Skin epidermis (tissue), 12 donors: ENCODE measurements at regions not wholly inside any gene's neighbourhood (a gene's known extent, or its start where the extent isn't known, plus 50 kb on each side); places are given as distances from the start of the nearest gene placed in this dataset.

Experiments
- H3K27ac ChIP-seq, 21 experiments: fragments of 200-600 bp; sonication (generic) in 11 of 21; one replicate each; pipeline ENCODE4 v1.5.0; 2020; ENCODE audit warnings: mild to moderate bottlenecking in 3 of 21, inconsistent platforms in 2 of 21, moderate library complexity in 2 of 21
- H3K4me3 ChIP-seq, 7 experiments: fragments of 200-600 bp; sonication (generic) in 2 of 7; one replicate each; pipeline ENCODE4 v1.5.0; 2020; ENCODE audit warnings: inconsistent platforms in 2 of 7, mild to moderate bottlenecking in 2 of 7, moderate library complexity in 1 of 7

DNA sequence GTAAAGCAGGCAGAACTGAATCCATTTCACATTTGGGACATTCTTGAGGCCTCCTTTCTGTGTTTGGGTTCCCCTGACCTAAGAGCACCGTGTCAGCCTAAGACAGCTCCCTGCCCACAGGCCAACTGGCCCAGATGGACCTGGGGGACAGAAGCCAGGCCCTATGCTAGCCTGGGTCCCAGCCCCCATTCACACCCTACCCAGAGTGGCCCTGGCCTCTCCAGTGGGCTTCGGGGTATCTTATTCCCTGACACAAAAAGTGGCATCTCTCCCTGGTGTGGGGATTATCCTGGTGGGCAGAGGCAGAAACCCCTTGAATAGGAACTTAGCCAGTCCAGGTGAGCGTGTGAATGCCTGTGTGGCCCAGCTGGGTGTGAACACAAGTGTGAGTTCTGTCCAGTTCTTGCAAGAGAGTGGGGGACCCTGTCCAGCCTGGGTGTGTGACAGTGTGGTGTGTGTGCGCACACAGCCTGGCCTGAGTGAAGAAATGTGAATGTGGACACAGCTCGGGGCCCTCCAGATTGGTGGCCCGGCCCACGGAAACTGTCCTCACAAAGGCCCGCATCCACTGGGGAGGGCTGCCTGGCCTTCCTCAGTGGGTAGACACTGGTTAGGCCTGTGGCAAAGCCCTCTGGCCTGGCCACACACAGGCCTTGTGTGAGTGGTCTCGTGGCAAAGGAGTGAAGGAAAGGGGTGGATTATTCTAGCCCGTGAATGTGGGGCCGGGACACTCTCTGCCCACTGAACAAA lies 63.0 kb upstream of the HAAO start:
- Histone ChIP-seq H3K4me3 (no peak overlapping the region), H3K27ac (peak overlapping the region in 17 of 21 experiments; percentile 14 to 89 (median 75))

DNA sequence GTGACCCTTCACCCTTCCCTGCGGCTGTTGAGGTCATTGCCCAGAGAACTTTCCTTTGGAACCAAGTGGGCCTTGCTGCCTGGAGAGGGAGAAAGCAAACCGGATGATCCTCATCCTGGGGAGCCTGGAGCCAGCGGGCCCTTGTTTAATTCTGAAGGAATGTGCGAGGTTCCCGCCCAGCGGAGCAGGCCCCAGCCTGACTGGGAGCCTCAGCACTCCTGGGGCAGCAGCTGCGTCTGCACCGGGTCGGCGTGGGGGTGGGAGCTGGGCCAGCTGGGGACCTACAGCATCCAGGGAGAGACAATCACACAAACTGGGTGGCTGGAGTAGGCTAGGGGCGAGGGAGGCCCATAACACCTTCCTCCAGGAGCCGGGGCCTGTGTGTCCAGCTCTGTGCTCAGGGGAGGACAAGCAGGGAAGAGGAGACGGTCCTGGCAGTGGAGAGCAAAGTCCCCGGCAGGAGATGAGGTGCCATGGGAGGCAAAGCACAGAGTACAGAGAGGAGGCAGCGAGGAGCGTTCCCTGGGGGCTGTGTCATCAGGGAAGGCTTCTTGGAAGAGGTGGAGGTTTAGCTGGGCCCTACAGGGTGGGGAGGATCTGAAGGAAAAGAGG lies 61.9 kb upstream of the HAAO start:
- Histone ChIP-seq H3K27ac (peak overlapping the region in 18 of 21 experiments; percentile 18 to 89 (median 74)), H3K4me3 (no peak overlapping the region)

DNA sequence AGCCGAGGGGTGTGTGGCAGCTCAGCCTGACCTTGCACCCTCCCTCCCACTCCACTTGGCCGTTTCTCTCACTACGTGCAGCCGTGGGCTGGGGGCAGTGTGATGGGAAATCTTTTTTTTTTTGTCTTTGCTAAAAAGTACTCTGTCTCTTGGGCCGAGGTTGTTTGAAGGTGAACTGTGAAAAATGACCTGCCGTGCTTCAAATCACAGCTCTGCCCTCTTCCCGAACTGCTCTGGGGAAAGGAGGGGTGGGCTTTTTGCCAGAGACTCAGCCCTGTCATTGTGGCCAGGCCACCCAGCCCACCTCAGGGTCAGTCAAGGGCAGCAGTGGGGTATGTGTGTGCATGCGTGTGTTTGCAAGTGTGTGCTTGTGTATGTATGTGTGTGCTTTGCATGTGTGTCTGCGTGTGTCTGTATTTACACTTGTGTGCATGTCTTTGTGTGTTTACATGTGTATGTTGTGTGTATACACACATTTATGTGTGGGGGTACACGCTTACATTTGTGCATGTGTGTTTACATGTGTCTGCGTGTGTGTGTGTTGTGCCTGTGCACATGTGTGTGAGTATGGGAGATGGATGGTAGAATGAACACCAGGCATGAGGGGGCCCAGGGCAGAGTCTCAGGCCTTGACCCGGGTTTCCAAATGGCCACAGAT lies 61.3 kb upstream of the HAAO start:
- H3K27ac ChIP-seq: peak overlapping the region in 19 of 21 experiments; percentile 1 to 89 (median 74)
- no peak overlapping the region for H3K4me3 ChIP-seq

DNA sequence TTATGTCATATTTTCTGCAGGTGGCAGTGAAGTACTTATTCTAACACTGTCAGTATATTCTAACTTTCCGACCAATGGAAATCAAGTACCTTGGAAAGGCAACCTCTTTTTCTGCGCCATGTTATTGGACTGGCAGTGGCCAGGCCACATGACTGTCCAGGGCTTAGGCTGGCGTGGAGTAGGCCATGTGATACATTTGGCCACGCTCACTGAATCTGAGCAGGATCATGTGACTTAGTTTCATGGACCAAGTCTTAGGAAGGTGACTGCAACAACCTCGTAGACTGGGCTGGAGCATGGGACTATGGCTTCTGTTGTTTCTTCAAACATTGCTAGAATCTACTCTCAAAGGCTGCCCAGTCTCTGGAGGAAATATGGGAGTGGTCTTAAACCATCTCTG lies 60.4 kb upstream of the HAAO start:
- no peak overlapping the region for H3K4me3 ChIP-seq
- peak overlapping the region in 5 of 21 experiments; percentile 45 to 89 (median 78) for H3K27ac ChIP-seq

DNA sequence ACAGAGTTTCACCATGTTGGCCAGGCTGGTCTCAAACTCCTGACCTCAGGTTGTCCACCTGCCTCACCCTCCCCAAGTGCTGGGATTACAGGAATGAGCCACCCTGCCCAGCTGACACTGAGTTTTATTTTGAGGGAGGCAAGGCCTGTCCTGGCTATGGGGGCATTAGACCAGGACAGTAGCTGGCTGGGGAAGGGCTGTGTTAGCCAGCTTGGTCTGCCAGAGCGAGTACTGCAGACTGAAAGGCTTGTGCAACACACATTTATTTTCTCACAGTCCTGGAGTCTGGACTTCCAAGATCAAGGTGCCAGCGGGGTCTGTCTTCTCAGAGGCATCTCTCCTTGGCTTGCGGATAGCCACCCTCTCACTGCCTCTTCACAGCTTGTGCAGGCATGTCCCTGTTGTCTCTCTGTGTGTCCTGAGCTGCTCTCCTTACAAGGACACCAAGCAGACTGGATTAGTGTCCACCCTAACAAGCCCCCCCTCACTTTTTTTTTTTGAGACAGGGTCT lies 59.4 kb upstream of the HAAO start:
- Histone ChIP-seq H3K4me3 (no peak overlapping the region), H3K27ac (peak overlapping the region in 5 of 21 experiments; percentile 11 to 43 (median 36))

DNA sequence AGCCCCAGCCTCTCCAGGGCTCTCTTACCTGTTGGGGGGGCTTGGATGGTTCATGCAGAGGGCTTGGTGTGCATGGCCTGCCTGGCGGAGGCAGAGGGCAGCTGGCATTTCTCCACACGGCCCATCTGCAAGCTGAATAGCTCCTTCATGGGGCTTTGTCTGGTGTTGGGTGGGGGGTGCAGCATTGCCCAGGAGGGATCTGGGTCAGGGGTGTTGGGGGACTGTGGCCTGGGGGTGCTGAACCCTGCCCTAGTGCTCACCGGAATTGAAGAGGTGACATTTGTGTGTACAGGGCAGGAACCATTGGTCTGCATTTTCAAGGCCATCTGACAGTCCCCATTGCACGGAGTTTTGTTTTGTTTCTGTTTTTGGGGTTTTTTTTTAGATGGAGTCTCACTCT lies 58.8 kb upstream of the HAAO start:
- H3K27ac ChIP-seq: peak overlapping the region in 6 of 21 experiments; percentile 9 to 43 (median 36)
- H3K4me3 ChIP-seq: no peak overlapping the region

DNA sequence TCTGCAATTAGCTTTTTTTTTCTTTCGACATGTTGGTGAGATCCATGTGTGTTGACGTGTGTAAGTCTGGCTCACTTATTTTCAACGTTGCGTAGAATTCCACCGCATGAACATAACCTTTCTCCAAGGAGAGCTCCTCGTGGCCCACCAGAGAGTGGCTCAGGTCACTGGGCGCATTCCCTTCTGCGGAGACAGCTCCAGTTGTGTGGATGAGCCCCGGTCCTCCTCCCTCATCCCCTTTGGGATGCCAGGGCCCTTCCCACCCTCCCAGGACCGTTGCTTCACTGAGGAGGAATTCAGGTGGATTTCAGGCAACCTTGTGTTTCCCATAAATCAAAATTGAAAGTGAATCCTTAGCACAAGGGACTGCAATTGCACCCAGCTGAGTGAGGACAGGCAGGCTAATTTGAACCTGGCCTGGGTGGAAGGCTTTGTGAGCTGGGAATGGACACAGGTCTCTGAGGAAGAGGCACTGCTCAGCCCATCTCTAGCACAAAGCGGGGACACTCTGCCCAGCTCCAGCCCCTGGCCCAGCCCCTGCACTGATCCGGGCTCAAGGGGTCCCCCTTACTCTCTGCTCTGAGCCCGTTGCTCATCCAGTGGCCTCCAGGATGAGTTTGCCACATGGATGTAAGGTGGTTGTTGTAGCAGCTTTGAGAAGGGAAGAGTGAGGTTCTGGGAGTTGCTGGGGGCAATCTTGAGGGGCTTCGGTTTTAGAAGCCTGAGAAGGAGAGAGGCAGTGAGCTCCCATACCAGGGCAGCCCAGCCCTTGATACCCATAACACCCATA lies 57.8 kb upstream of the HAAO start:
- H3K27ac ChIP-seq: peak overlapping the region in 2 of 21 experiments; percentile 5 to 42

DNA sequence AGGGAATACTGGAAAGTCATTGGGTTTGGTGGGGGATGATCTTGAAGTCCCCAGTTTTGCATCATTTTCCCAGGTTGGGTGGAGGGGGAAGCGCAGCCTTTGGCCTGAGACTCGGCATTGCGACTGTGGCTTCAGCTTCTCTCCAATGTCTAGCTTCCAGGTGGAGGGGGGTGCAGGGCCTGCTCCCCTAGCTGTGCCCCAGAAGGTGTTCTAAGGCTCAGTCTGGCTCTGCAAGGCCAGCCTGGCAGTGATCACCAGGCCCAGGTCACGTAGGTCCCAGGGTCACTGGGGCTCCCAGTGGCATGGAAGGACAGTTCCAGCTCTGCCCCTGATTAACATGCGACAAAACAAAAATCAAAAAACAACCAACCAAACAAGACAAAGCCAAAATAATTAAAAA lies 56.9 kb upstream of the HAAO start:
- peak overlapping the region in 1 of 21 experiments; percentile 16 for H3K27ac ChIP-seq
- no peak overlapping the region for H3K4me3 ChIP-seq

More for the DNA sequence above, 57.8 kb upstream of the HAAO start:
- H3K4me3 ChIP-seq: no peak overlapping the region

DNA sequence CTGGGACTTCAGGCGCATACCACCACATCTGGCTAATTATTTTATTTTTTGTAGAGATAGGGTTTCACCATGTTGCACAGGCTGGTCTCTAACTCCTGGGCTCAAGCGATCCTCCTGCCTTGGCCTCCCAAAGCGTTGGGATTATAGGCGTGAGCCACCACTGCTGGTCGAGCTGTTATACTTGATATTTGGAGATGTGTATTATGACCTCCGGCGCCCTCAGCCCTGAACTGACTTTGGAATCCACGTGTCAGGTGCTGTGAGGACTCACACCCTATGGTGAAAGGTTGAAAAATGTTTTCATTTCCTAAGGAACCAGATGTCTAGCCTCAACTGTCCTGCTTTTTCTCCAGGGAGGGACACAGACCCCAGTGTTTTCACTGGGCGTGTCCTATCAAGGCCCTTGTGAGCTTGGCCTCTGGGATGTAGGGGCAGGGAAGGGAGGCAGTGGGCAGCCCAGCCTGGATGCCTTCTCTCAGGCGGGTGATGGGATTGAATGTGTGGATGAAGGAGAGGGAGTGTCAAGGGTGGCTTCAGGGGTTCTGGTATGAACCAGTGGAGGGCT lies 56.4 kb upstream of the HAAO start:
- no peak overlapping the region for H3K4me3 ChIP-seq
- H3K27ac ChIP-seq: peak overlapping the region in 2 of 21 experiments; percentile 16 to 32

DNA sequence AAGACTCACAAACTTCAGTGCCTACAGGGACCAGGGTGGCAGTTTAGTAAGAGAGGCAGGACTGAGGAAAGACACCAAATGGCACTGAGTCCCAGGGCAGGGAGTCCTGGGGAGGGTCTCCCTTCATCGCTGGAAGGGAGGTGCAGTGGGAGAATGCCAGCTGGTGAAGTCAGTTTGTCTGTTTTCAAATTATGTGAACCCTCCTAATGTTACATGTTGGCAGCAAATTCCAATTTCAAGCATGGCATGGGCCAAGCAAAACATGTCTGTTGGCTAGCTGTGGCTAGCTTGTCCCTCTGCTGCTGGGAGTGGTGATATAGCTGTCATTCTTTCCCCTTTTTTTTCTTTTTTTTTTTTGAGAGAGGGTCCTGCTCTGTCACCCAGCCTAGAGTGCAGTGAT lies 55.9 kb upstream of the HAAO start:
- Histone ChIP-seq H3K27ac (peak overlapping the region in 3 of 21 experiments; percentile 4 to 32 (median 22)), H3K4me3 (no peak overlapping the region)

DNA sequence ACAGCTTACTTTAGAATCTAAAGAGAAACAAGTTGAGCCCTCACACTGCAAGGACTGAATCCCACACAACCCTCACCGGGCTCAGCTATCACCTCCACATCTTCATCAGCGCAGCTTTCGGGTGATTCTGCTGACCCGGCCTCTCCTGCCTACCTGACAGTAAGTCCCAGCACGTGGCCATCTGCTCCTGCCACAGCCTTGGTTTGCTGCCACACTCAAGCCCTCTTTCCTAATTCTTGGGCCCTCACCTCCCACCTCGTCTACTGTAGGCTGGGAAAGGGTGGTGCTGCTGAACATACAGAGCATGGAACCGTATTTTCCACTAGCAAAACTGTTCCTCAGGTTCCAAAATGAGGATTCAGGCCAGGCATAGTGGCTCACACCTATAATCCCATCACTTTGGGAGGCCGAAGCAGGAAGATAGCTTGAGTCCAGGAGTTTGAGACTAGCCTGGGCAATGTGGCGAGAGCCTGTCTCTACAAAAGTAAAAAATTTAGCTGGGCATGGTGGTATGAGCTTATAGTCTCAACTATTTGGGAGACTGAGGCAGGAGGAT lies 55.3 kb upstream of the HAAO start:
- Histone ChIP-seq H3K27ac (peak overlapping the region in 5 of 21 experiments; percentile 18 to 71 (median 22)), H3K4me3 (no peak overlapping the region)

DNA sequence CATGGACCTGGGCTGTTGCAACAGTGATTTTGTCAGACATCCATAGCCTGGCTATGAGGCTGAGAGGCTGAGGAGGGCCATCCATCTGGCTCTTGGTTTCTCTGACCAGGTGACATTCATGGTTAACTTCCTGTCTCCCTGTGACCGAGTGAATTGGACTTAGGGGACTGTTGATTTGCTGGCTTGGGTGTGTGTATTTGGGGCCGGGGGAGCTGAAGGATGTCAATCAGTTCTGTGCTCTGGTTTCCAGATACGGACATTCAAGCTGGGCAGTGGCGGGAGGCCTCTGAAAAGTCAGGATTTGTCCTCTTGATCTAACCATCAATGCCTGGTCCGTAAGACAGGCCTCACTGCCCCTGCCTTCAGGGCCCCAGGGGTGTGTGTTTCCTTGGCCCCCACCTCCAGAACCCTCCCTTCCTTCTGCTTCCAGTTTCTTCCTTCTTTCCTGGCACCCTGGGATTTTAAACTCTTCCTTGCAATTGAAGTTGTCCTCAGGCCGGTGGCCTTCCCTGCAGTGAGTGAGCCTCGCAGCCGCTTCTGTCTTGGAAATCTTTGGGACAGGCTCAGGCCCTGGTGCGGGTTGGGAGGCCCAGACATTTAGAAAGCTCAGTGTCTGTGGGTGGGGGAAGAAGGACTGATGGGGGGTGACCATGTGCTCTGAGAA lies 54.7 kb upstream of the HAAO start:
- H3K27ac ChIP-seq: peak overlapping the region in 11 of 21 experiments; percentile 10 to 79 (median 42)
- H3K4me3 ChIP-seq: no peak overlapping the region

DNA sequence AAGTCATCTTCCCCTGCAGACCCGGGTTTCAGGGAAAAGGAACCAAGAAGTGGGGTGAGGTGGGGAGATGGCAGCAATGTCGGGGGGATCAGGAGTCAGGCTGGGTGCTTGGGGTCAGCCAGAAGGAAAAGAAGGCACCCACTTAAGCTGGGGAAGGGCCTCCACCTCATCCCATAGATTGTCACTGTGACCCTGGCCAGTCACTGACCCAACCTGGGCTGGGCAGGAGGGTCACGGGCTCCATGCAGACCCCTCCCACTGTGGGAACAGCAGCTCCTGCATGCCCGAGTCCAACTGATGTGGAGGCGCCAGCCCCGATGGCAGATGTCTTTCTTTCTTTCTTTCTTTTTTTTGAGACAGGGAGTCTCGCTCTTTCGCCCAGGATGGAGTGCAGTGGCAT lies 53.6 kb upstream of the HAAO start:
- Histone ChIP-seq H3K4me3 (no peak overlapping the region), H3K27ac (peak overlapping the region in 17 of 21 experiments; percentile 11 to 85 (median 63))

DNA sequence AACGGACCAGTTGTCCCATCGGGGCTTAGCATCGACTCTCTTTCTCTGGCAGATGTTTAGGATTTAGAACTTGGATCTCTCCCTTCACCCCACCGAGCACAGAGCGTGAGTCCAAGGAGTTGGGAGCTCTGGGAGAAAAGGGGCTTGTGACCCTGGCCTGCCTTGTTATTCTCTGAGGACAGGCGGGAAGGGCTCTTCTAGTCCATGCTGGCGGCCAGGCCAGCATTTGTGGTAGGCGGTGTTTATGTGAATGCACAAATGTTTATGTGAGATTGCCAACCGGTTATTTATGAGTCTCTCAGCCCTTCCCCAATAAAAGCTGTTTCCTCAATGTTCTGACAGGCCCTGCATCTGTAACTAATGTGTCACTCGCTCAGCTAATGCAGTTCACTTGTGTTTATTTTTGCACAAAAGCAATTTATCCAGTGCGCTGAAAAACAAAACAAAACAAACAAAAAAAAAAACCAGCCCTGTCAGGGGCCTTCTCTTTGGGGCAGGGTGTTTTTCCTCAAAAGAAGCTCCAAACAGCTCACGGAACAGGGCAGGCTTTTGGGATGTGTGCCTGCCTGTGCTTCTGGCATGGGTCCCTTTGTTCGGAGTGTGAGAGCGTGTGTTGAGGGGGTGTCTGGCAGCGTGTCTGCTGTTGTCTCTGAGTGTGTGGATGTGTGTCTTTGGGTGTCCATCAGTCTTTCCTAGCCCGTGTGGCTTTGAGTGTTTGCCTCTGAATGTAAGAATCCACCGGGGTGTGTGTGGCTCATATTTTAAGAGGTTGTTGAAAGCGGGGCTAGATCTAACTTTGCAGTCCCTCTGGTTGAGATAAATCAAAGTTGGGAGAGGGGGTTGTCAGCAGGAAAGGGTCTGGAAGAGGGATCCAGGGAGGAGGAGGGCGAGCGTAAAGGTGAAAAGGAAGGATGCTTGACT lies 52.8 kb upstream of the HAAO start:
- Histone ChIP-seq H3K27ac (peak overlapping the region in 18 of 21 experiments; percentile 11 to 85 (median 61)), H3K4me3 (no peak overlapping the region)

DNA sequence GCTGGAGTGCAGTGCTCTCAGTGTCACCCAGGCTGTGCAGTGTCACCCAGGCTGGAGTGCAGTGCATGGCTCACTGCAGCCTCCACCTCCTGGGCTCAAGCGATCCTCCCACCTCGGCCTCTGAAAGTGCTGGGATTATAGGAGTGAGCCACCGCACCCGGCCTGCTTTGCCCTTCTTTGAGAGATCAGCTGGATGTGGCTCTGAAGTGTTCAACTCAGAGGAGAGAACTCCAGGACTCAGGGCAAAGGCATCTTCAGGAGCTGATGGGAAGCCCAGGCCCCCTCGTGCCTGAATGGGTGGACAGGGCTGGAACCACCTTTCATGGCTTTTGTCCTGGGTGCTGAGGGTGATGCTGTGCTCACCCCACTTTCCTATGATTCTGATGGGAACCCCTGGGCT lies 52.0 kb upstream of the HAAO start:
- Histone ChIP-seq H3K27ac (peak overlapping the region in 16 of 21 experiments; percentile 17 to 85 (median 61)), H3K4me3 (no peak overlapping the region)

DNA sequence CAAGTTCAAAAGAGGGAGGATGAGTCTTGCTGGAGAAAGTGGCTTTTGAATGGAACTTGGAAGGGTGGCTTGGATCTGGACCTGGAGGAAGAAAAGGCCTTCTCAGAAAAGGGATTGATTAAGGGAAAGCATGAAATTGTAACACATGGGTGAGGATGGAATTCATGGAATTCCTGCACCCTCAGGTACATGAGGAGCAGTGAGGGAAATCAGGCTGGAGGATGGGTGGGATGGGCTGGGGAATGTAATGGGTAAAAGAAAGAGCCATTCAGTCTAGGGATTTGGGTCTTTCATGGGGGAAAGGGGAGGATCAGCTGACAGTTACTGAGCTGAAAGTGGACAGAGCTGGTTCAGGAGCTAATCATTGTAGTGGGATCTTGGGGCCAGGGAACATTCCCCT lies 51.2 kb upstream of the HAAO start:
- Histone ChIP-seq H3K4me3 (no peak overlapping the region), H3K27ac (peak overlapping the region in 6 of 21 experiments; percentile 18 to 85 (median 46))

DNA sequence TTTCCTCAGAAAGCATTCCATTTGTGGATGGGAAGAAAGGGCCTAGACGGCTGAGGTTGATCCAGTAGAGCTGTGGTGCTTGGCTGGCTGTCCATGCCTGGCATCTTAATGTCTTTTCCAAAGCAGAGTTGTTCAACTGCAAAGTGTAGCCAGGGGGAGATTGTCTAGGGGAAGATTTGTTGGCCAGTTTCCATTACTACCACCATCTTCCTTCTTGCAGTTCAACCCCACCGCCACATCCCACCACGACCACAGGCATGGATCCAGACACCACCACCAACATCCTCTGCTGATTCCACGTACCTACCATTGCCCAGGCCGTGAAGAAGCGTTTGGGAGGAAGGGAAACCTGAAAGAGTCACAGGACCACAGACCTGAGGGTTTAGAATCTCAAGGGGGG lies 50.7 kb upstream of the HAAO start:
- H3K27ac ChIP-seq: peak overlapping the region in 7 of 21 experiments; percentile 17 to 83 (median 36)
- H3K4me3 ChIP-seq: no peak overlapping the region
